Fibroblast of lung (primary cell): ENCODE measurements at regions not wholly inside any gene's neighbourhood (a gene's known extent, or its start where the extent isn't known, plus 50 kb on each side); places are given as distances from the start of the nearest gene placed in this dataset.

Experiments
- DNase-seq, 2 donors: peaks; one replicate each; pipeline versions ENCODE4 v3.0.0 to v3.0.0-alpha.2; 2010; ENCODE audit warnings: low read depth in 2 of 2
- H2AFZ ChIP-seq: 2 replicates; pipeline ENCODE4 v1.5.1; 2012; ENCODE audit warnings: low read length, control low read depth, inconsistent platforms
- H3K27ac ChIP-seq: 2 replicates; pipeline ENCODE4 v1.5.1; 2011; ENCODE audit warnings: low read length, control low read depth; ENCODE audit not compliant: insufficient read depth
- H3K27me3 ChIP-seq: 2 replicates; pipeline ENCODE4 v1.5.1; 2011; ENCODE audit warnings: mild to moderate bottlenecking, low read length; ENCODE audit not compliant: control insufficient read depth, insufficient read depth
- H3K36me3 ChIP-seq: 2 replicates; pipeline ENCODE4 v1.5.1; 2011; ENCODE audit warnings: low read length; ENCODE audit not compliant: control insufficient read depth, insufficient read depth
- H3K4me1 ChIP-seq: 2 replicates; pipeline ENCODE4 v1.5.1; 2011; ENCODE audit warnings: low read length; ENCODE audit not compliant: control insufficient read depth, insufficient read depth; ENCODE audit errors: extremely low read depth
- H3K4me2 ChIP-seq: 2 replicates; pipeline ENCODE4 v1.5.1; 2011; ENCODE audit warnings: low read length, control low read depth; ENCODE audit not compliant: insufficient read depth; ENCODE audit errors: extremely low read depth
- H3K4me3 ChIP-seq, 4 experiments: fragments of 200-600 bp in 1 of 4; sonication (generic) in 1 of 4; replicated peaks in 1 of 4; 2 replicates each; pipeline ENCODE4 v1.5.1; 2011 to 2016; ENCODE audit warnings: low read length in 4 of 4, low read depth in 3 of 4, mild to moderate bottlenecking in 3 of 4, control low read depth in 2 of 4, inconsistent platforms in 1 of 4, mixed read lengths in 1 of 4; ENCODE audit not compliant: insufficient read depth in 1 of 4; ENCODE audit errors: control extremely low read depth in 1 of 4
- H3K79me2 ChIP-seq: 2 replicates; pipeline ENCODE4 v1.5.1; 2012; ENCODE audit warnings: mild to moderate bottlenecking, low read length, inconsistent platforms; ENCODE audit not compliant: control insufficient read depth, insufficient read depth
- H3K9ac ChIP-seq: 2 replicates; pipeline ENCODE4 v1.5.1; 2011; ENCODE audit warnings: mild to moderate bottlenecking, low read length, control low read depth; ENCODE audit not compliant: insufficient read depth
- H3K9me3 ChIP-seq: 2 replicates; pipeline ENCODE4 v1.5.1; 2012; ENCODE audit warnings: low read depth, low read length; ENCODE audit not compliant: control insufficient read depth, insufficient read depth
- H4K20me1 ChIP-seq: 2 replicates; pipeline ENCODE4 v1.5.1; 2011; ENCODE audit warnings: low read length; ENCODE audit not compliant: control insufficient read depth, insufficient read depth; ENCODE audit errors: extremely low read depth
- CTCF ChIP-seq, 2 donors: IDR thresholded peaks in 1 of 2; conservative IDR thresholded peaks in 1 of 2; 1 replicate in 1 of 2; 2 replicates in 1 of 2; pipeline ENCODE4 v1.5.1; 2011 to 2012; ENCODE audit warnings: low read length in 2 of 2, control low read depth in 1 of 2, inconsistent platforms in 1 of 2, low read depth in 1 of 2, mild to moderate bottlenecking in 1 of 2
- EZH2 ChIP-seq: IDR thresholded peaks from 2 replicates; pipeline ENCODE4 v1.5.1; 2012; ENCODE audit warnings: low read length, control low read depth, mild to moderate bottlenecking; ENCODE audit errors: missing control alignments

- Histone ChIP-seq H3K27me3 (no peaks in the 10 kb centered on the region), H3K79me2 (no peaks in the 10 kb centered on the region), H3K4me1 (no peaks in the 10 kb centered on the region), H2AFZ (no peak overlapping the region), H3K9me3 (no peaks in the 10 kb centered on the region), H4K20me1 (no peaks in the 10 kb centered on the region), H3K4me3 (no peak overlapping the region), H3K4me2 (no peak overlapping the region), H3K9ac (no peak overlapping the region), H3K36me3 (no peaks in the 10 kb centered on the region), H3K27ac (no peak overlapping the region)
- no peak for DNase-seq
- TF ChIP-seq EZH2 (no peak), CTCF (conservative IDR thresholded peaks at IDR 0.05 in 1 of 2, IDR thresholded peaks at IDR 0.05 in 1 of 2; ENCODE audit: low read depth in 1 of 2, low read length in 2 of 2) (no peak)
Observed at GRCh38 chr12:18808221-18808620, 70.3 kb downstream of the CAPZA3 start.

- no peaks in the 10 kb centered on the region for H3K4me1 ChIP-seq
- no peak overlapping the region for H3K27ac ChIP-seq
- H4K20me1 ChIP-seq, result no peaks in the 10 kb centered on the region
- no peak overlapping the region for H3K4me2 ChIP-seq
- no peaks in the 10 kb centered on the region for H3K79me2 ChIP-seq
- H3K27me3 ChIP-seq, result no peaks in the 10 kb centered on the region
- no peak for TF ChIP-seq CTCF (conservative IDR thresholded peaks at IDR 0.05 in 1 of 2, IDR thresholded peaks at IDR 0.05 in 1 of 2; ENCODE audit: low read depth in 1 of 2, low read length in 2 of 2)
- TF ChIP-seq EZH2, result no peak
- DNase-seq, result peak in 1 of 2 donors; percentile 36
- no peaks in the 10 kb centered on the region for H3K9me3 ChIP-seq
- H3K9ac ChIP-seq, result no peak overlapping the region
- no peaks in the 10 kb centered on the region for H3K36me3 ChIP-seq
- no peak overlapping the region for H2AFZ ChIP-seq
- no peak overlapping the region for H3K4me3 ChIP-seq
Observed at GRCh38 chr12:18810537-18811253, 72.8 kb downstream of the CAPZA3 start.

- Histone ChIP-seq H3K27me3 (no peaks in the 10 kb centered on the region), H4K20me1 (no peaks in the 10 kb centered on the region), H3K36me3 (no peaks in the 10 kb centered on the region), H3K79me2 (no peaks in the 10 kb centered on the region), H3K4me2 (no peak overlapping the region), H2AFZ (no peak overlapping the region), H3K9me3 (no peaks in the 10 kb centered on the region), H3K9ac (no peak overlapping the region), H3K4me3 (no peak overlapping the region), H3K4me1 (no peaks in the 10 kb centered on the region), H3K27ac (no peak overlapping the region)
- no peak for TF ChIP-seq CTCF (conservative IDR thresholded peaks at IDR 0.05 in 1 of 2, IDR thresholded peaks at IDR 0.05 in 1 of 2; ENCODE audit: low read depth in 1 of 2, low read length in 2 of 2)
- TF ChIP-seq EZH2, result no peak
- DNase-seq, result peak in 1 of 2 donors; percentile 55
Observed at GRCh38 chr12:18811273-18811672, 73.4 kb downstream of the CAPZA3 start.
